GM23338 (cell line): ENCODE measurements at regions not wholly inside any gene's neighbourhood (a gene's known extent, or its start where the extent isn't known, plus 50 kb on each side); places are given as distances from the start of the nearest gene placed in this dataset.

ENCODE experiments used
- CTCF ChIP-seq, 2 experiments: fragments of 200-600 bp in 1 of 2; sonication (generic) in 1 of 2; conservative IDR thresholded peaks; 2 replicates each; pipeline versions ENCODE4 v1.5.1 to v1.6.1; 2016 to 2017; ENCODE audit warnings: antibody characterized with exemption in 2 of 2, low read depth in 2 of 2, mild to moderate bottlenecking in 2 of 2, moderate library complexity in 1 of 2
- ETS1 ChIP-seq: IDR thresholded peaks from 2 replicates; pipeline ENCODE4 v1.6.1; 2016; ENCODE audit warnings: antibody characterized with exemption
- EZH2 ChIP-seq: fragments of 200-600 bp; sonication (generic); IDR thresholded peaks from one replicate; pipeline ENCODE4 v1.8.0; 2017; ENCODE audit warnings: antibody characterized with exemption, mild to moderate bottlenecking, low read depth; ENCODE audit not compliant: unreplicated experiment
- EZH2phosphoT487 ChIP-seq: fragments of 200-600 bp; sonication (generic); IDR thresholded peaks from one replicate; pipeline ENCODE4 v1.8.1; 2018; ENCODE audit warnings: antibody characterized with exemption; ENCODE audit not compliant: unreplicated experiment
- JUNB ChIP-seq: IDR thresholded peaks from one replicate; pipeline ENCODE4 v1.6.1; 2016; ENCODE audit warnings: antibody characterized with exemption; ENCODE audit not compliant: unreplicated experiment
- NANOG ChIP-seq: IDR thresholded peaks from 2 replicates; pipeline ENCODE4 v1.6.1; 2016; ENCODE audit warnings: antibody characterized with exemption, borderline replicate concordance
- POLR2AphosphoS5 ChIP-seq: IDR thresholded peaks from 2 replicates; pipeline ENCODE4 v1.6.1; 2016; ENCODE audit warnings: antibody characterized with exemption, low read depth
- STAT1 ChIP-seq: IDR thresholded peaks from one replicate; pipeline ENCODE4 v1.6.1; 2016; ENCODE audit warnings: antibody characterized with exemption; ENCODE audit not compliant: unreplicated experiment
- ZNF331 ChIP-seq: fragments of 250-450 bp; sonication (Bioruptor Pico); IDR thresholded peaks from 2 replicates; pipeline ENCODE4 v1.5.0; 2020; ENCODE audit warnings: low read depth, mild to moderate bottlenecking, moderate library complexity
- ZNF462 ChIP-seq: fragments of 250-450 bp; sonication (Bioruptor Pico); IDR thresholded peaks from 2 replicates; pipeline ENCODE4 v1.5.0; 2020; ENCODE audit warnings: mild to moderate bottlenecking, moderate library complexity
- TF ChIP-seq, protein P1 (sequence below): IDR thresholded peaks from one replicate; pipeline ENCODE4 v1.6.1; 2018; ENCODE audit warnings: antibody characterized with exemption; ENCODE audit not compliant: unreplicated experiment

DNA sequence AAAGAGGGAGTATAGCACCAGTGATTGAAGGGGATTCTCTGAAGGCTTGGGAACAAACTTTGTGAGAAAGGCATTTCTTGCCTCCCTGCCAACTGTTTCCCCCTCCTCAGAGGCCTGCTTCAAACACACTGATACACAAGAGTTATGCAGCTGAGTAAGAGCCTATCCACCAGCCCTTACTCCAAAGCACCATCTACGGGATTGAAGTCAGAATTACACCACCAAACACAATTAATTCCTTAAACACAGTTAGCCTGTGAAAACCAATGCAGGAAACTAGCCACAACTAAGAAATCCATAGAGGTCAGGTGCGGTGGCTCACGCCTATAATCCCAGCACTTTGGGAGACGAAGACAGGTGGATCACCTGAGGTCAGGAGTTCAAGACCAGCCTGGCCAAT is 138.3 kb downstream of the SHCBP1 start:
- TF ChIP-seq POLR2AphosphoS5 (no peak), CTCF (conservative IDR thresholded peaks at IDR 0.05; ENCODE audit: low read depth in 2 of 2) (no peak), ETS1 (no peak), EZH2 (no peak), EZH2phosphoT487 (no peak), STAT1 (no peak), ZNF462 (CRISPR knock-in tag) (no peak), ZNF331 (CRISPR knock-in tag) (no peak), NANOG (no peak), JUNB (no peak)
- TF ChIP-seq, protein P1, sequence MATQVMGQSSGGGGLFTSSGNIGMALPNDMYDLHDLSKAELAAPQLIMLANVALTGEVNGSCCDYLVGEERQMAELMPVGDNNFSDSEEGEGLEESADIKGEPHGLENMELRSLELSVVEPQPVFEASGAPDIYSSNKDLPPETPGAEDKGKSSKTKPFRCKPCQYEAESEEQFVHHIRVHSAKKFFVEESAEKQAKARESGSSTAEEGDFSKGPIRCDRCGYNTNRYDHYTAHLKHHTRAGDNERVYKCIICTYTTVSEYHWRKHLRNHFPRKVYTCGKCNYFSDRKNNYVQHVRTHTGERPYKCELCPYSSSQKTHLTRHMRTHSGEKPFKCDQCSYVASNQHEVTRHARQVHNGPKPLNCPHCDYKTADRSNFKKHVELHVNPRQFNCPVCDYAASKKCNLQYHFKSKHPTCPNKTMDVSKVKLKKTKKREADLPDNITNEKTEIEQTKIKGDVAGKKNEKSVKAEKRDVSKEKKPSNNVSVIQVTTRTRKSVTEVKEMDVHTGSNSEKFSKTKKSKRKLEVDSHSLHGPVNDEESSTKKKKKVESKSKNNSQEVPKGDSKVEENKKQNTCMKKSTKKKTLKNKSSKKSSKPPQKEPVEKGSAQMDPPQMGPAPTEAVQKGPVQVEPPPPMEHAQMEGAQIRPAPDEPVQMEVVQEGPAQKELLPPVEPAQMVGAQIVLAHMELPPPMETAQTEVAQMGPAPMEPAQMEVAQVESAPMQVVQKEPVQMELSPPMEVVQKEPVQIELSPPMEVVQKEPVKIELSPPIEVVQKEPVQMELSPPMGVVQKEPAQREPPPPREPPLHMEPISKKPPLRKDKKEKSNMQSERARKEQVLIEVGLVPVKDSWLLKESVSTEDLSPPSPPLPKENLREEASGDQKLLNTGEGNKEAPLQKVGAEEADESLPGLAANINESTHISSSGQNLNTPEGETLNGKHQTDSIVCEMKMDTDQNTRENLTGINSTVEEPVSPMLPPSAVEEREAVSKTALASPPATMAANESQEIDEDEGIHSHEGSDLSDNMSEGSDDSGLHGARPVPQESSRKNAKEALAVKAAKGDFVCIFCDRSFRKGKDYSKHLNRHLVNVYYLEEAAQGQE = no peak
